AG09309 (cell line): ENCODE measurements at regions not wholly inside any gene's neighbourhood (a gene's known extent, or its start where the extent isn't known, plus 50 kb on each side); places are given as distances from the start of the nearest gene placed in this dataset.

ENCODE experiments used
- DNase-seq: peaks from one replicate; pipeline ENCODE4 v3.0.0-alpha.2; 2010; ENCODE audit warnings: low read depth
- H3K4me3 ChIP-seq: 2 replicates; pipeline ENCODE4 v1.5.1; 2011; ENCODE audit warnings: mild to moderate bottlenecking, low read depth, low read length, moderate library complexity; ENCODE audit not compliant: control insufficient read depth
- TF ChIP-seq, protein P1 (sequence below): IDR thresholded peaks from 2 replicates; pipeline ENCODE4 v1.5.1; 2011; ENCODE audit warnings: mild to moderate bottlenecking, low read depth, low read length, inconsistent platforms; ENCODE audit not compliant: insufficient read depth, control insufficient read depth; ENCODE audit errors: missing control alignments

DNA sequence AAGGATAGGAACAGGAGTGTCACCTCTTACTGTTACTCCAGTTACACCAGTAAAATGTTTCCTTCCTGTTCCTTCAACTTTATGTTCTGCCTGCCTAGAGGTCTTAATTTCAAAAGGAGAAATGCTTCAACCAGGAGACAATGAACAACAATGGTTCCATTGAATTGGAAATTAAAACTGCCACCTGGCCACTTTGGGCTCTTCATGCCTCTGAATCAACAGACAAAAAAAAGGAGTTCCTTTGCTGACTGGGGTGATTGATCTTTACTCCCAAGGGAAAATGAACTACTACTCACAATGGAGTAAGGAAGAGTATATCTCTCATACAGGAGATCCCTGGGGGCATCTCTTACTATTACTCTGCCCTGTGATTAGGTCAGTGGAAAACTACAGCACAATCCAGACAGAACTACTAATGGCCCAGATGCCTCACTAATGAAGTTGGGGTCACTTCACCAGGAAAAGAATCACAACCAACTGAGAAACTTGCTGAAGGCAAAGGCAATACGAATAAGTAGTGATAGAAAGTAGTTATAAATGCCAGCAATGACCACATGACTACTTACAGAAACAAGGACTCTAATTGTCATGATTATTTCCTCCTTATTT is 76.6 kb upstream of the PRDX6 start:
- H3K4me3 ChIP-seq = no peak overlapping the region
- TF ChIP-seq, protein P1, sequence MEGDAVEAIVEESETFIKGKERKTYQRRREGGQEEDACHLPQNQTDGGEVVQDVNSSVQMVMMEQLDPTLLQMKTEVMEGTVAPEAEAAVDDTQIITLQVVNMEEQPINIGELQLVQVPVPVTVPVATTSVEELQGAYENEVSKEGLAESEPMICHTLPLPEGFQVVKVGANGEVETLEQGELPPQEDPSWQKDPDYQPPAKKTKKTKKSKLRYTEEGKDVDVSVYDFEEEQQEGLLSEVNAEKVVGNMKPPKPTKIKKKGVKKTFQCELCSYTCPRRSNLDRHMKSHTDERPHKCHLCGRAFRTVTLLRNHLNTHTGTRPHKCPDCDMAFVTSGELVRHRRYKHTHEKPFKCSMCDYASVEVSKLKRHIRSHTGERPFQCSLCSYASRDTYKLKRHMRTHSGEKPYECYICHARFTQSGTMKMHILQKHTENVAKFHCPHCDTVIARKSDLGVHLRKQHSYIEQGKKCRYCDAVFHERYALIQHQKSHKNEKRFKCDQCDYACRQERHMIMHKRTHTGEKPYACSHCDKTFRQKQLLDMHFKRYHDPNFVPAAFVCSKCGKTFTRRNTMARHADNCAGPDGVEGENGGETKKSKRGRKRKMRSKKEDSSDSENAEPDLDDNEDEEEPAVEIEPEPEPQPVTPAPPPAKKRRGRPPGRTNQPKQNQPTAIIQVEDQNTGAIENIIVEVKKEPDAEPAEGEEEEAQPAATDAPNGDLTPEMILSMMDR = no peak
- no peak for DNase-seq

DNA sequence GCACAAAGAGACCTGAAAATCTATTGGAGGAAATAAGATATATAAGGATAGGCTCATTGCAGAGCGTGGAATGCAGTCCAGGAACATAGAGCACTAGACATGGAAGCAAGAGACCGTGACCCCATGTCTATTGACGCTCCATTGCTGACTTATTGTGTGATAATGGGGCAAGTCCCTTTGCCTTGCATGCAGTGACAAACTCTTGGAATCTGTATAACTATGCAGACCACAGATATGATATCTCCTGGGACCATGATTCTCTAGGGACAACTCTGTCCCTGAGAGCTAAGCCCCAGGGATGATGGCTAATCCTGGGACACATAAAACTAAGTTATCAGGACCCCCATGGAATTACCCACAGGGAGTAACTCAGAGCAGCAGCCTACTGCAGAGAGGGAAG is 73.1 kb upstream of the PRDX6 start:
- no peak overlapping the region for H3K4me3 ChIP-seq
- DNase-seq = no peak
- TF ChIP-seq, protein P1 = no peak

DNA sequence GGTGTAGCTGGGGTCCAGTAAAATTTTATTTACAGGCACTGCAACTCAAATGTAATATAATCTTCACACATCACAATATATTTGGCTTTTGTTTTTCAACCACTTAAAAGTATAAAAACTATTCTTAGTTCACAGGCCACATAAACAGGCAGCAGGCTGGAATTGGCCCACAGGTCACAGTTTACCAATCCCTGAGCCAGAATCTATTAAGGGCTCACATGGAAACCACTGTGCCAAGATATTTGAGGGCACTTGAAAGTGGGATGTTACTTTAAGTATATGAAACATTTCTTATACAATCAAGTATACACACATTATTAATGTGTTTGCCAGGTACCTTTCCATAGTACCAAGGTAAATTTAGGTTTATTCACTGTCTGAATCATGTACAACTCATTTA is 71.9 kb upstream of the PRDX6 start:
- DNase-seq = no peak
- TF ChIP-seq, protein P1 = no peak
- no peak overlapping the region for H3K4me3 ChIP-seq

DNA sequence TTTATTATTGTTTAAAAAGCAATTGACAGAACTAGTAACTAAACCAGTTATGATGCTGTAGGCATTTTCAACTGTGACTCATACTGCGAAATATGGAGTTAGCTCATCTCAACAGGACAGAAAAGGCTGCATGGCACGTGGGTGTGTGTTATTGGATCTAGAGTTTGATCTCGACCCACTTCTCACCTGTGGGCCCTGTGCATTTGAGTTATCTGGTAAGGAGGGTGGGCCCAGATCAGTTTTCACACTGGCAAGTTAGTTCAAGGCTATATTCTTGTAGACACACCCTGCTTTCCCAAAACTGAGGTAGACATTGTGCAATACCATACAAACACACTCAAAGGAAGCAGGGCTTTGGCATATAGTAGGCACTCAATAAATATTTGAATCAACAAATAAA is 71.3 kb upstream of the PRDX6 start:
- DNase-seq = no peak
- TF ChIP-seq, protein P1 = no peak

DNA sequence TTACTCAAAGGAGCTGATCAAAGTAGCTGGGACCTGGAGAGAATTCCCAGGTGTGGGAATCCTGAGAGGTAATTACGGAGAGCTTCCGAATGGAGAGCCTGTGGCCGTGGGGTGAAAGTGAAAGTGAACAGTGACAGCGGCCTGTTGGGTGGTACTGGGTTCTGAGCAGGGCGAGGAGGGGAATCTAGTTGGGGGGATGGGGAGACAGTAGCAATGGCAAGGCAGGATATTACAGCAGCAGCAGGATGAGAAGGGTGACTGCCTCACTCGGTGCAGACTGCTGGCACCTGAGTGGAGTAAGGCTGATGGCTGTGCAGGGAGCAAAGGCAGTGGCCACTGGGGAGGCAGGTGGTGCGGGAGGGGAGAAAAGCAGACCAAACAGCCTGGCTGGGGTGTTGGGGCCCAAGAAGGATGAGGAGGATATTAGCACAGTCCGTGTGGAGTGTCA is 70.3 kb upstream of the PRDX6 start:
- TF ChIP-seq, protein P1 = no peak
- DNase-seq = no peak
- H3K4me3 ChIP-seq = no peak overlapping the region

More for the DNA sequence above, 71.3 kb upstream of the PRDX6 start:
- no peak overlapping the region for H3K4me3 ChIP-seq

DNA sequence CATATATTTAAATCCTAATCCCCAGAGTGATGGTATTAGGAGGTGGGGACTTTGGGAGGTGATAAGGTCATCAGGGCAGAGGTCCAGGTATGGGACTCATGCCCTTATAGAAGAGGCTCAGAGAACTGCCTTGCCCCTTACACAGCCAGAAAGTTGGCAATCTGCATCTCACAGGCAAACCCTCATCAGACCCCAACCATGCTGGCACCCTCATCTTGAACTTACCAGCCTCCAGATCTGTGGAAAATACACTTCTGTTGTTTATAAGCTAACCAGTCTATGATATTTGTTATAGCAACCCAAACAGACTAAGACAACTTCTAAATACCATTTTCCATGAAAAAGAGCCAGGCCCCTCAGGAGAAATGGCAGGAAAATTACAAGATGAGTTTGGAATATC is 69.3 kb upstream of the PRDX6 start:
- TF ChIP-seq, protein P1 = no peak
- H3K4me3 ChIP-seq = no peak overlapping the region
- DNase-seq = no peak
